H1 (cell line): ENCODE measurements at regions not wholly inside any gene's neighbourhood (a gene's known extent, or its start where the extent isn't known, plus 50 kb on each side); places are given as distances from the start of the nearest gene placed in this dataset.

ENCODE experiments used
- CTCF ChIA-PET: fragments of 300-600 bp; sonication (Branson Sonifier 250); formaldehyde crosslinking; loops from one replicate; lab custom pipeline; 2021; ENCODE audit not compliant: partially characterized antibody; lab: Charles Lee
- POLR2A ChIA-PET: fragments of 300-600 bp; sonication (Branson Sonifier 250); formaldehyde crosslinking; loops from one replicate; lab custom pipeline; 2021; ENCODE audit warnings: inconsistent platforms; ENCODE audit not compliant: partially characterized antibody; lab: Charles Lee
- DNase-seq, 2 experiments: peaks; one replicate each; pipeline versions ENCODE4 v3.0.0 to v3.0.0-alpha.2; 2010 to 2022; ENCODE audit warnings: low spot score in 2 of 2, low read depth in 1 of 2, mixed read lengths in 1 of 2
- FAIRE-seq: peaks from 2 replicates; lab custom pipeline; 2011; peaks lifted over from hg19 to GRCh38; lab: Jason Lieb, UNC
- H2AFZ ChIP-seq: 2 replicates; pipeline ENCODE4 v1.8.1; 2012; ENCODE audit warnings: low read length, inconsistent platforms
- H2AK5ac ChIP-seq: 2 replicates; pipeline ENCODE4 v1.6.1; 2013; ENCODE audit warnings: low read depth, low read length
- H2BK120ac ChIP-seq: replicated peaks from 2 replicates; pipeline ENCODE3; 2013; ENCODE audit warnings: low read depth, low read length, inconsistent platforms
- H2BK12ac ChIP-seq: 2 replicates; pipeline ENCODE4 v1.6.1; 2013; ENCODE audit warnings: low read depth, low read length
- H2BK15ac ChIP-seq: 2 replicates; pipeline ENCODE4 v1.6.1; 2013; ENCODE audit warnings: low read length
- H2BK20ac ChIP-seq: 2 replicates; pipeline ENCODE4 v1.6.1; 2013; ENCODE audit warnings: low read length
- H2BK5ac ChIP-seq: 2 replicates; pipeline ENCODE4 v1.6.1; 2013; ENCODE audit warnings: low read depth, low read length
- H3K14ac ChIP-seq: 2 replicates; pipeline ENCODE4 v1.6.1; 2013; ENCODE audit warnings: inconsistent platforms; ENCODE audit not compliant: insufficient read length
- H3K18ac ChIP-seq: 2 replicates; pipeline ENCODE4 v1.6.1; 2013; ENCODE audit warnings: low read length; ENCODE audit errors: extremely low read depth
- H3K23ac ChIP-seq: 2 replicates; pipeline ENCODE4 v1.6.1; 2013; ENCODE audit warnings: inconsistent platforms; ENCODE audit not compliant: insufficient read length
- H3K23me2 ChIP-seq: 2 replicates; pipeline ENCODE4 v1.6.1; 2013; ENCODE audit warnings: low read depth, low read length
- H3K27ac ChIP-seq: 2 replicates; pipeline ENCODE4 v1.6.1; 2011; ENCODE audit warnings: low read depth, low read length, inconsistent platforms
- H3K27me3 ChIP-seq, 4 experiments: replicated peaks in 1 of 4; 1 replicate in 1 of 4; 2 replicates in 3 of 4; pipeline versions ENCODE4 v1.6.1 to v1.8.1; 2011 to 2013; ENCODE audit warnings: low read length in 3 of 4, mild to moderate bottlenecking in 3 of 4, inconsistent platforms in 2 of 4, mixed read lengths in 2 of 4, moderate library complexity in 1 of 4; ENCODE audit not compliant: control insufficient read depth in 3 of 4, insufficient read depth in 3 of 4; ENCODE audit errors: extremely low read depth in 1 of 4
- H3K36me3 ChIP-seq, 4 experiments: 2 replicates each; pipeline versions ENCODE4 v1.6.1 to v1.8.1; 2011 to 2013; ENCODE audit warnings: mild to moderate bottlenecking in 4 of 4, low read length in 3 of 4, moderate library complexity in 2 of 4, control low read depth in 1 of 4, inconsistent platforms in 1 of 4; ENCODE audit not compliant: insufficient read depth in 4 of 4, control insufficient read depth in 2 of 4
- H3K4ac ChIP-seq: replicated peaks from 2 replicates; pipeline ENCODE3; 2013; ENCODE audit warnings: low read length, low read depth, mixed read lengths, inconsistent platforms; ENCODE audit not compliant: insufficient read length
- H3K4me1 ChIP-seq, 4 experiments: replicated peaks in 1 of 4; 1 replicate in 1 of 4; 2 replicates in 3 of 4; pipeline versions ENCODE4 v1.6.1 to v1.8.1; 2011 to 2013; ENCODE audit warnings: low read length in 3 of 4, inconsistent platforms in 2 of 4, mixed read lengths in 1 of 4; ENCODE audit not compliant: insufficient read depth in 4 of 4, control insufficient read depth in 3 of 4
- H3K4me2 ChIP-seq, 2 experiments: 2 replicates each; pipeline versions ENCODE4 v1.6.1 to v1.8.1; 2011 to 2013; ENCODE audit warnings: low read depth in 2 of 2, low read length in 2 of 2, control low read depth in 1 of 2, inconsistent platforms in 1 of 2, mild to moderate bottlenecking in 1 of 2; ENCODE audit not compliant: insufficient read depth in 1 of 2
- H3K4me3 ChIP-seq, 4 experiments: fragments of 200-600, 300-600 bp in 1 of 4; sonication (generic), shearing (Covaris generic), sonication (Bioruptor Twin) in 1 of 4; 2 replicates each; pipeline versions ENCODE4 v1.5.1 to v1.8.1; 2011 to 2016; ENCODE audit warnings: low read length in 4 of 4, low read depth in 3 of 4, control low read depth in 2 of 4, inconsistent platforms in 2 of 4, mild to moderate bottlenecking in 2 of 4, mixed read lengths in 1 of 4, moderate library complexity in 1 of 4; ENCODE audit not compliant: insufficient read depth in 2 of 4; ENCODE audit errors: extremely low read depth in 1 of 4
- H3K56ac ChIP-seq: replicated peaks from 2 replicates; pipeline ENCODE3; 2013; ENCODE audit warnings: low read depth, mild to moderate bottlenecking, mixed read lengths, low read length, inconsistent platforms; ENCODE audit not compliant: insufficient read length
- H3K79me1 ChIP-seq: 2 replicates; pipeline ENCODE4 v1.6.1; 2013; ENCODE audit warnings: low read depth, low read length, control low read depth
- H3K79me2 ChIP-seq, 2 experiments: 2 replicates each; pipeline versions ENCODE4 v1.6.1 to v1.8.1; 2012 to 2013; ENCODE audit warnings: low read length in 2 of 2, mild to moderate bottlenecking in 2 of 2, inconsistent platforms in 1 of 2; ENCODE audit not compliant: insufficient read depth in 2 of 2, control insufficient read depth in 1 of 2
- H3K9ac ChIP-seq, 4 experiments: replicated peaks in 1 of 4; 1 replicate in 1 of 4; 2 replicates in 3 of 4; pipeline versions ENCODE4 v1.6.1 to v1.8.1; 2011 to 2013; ENCODE audit warnings: low read depth in 3 of 4, low read length in 3 of 4, control low read depth in 2 of 4, mild to moderate bottlenecking in 2 of 4, moderate library complexity in 2 of 4, inconsistent platforms in 1 of 4; ENCODE audit errors: extremely low read depth in 1 of 4
- H3K9me3 ChIP-seq, 2 experiments: 2 replicates each; pipeline versions ENCODE4 v1.6.1 to v1.8.1; 2012 to 2013; ENCODE audit warnings: mild to moderate bottlenecking in 2 of 2, moderate library complexity in 2 of 2, control low read depth in 1 of 2, inconsistent platforms in 1 of 2, low read depth in 1 of 2, low read length in 1 of 2, mixed read lengths in 1 of 2; ENCODE audit not compliant: insufficient read depth in 2 of 2
- H4K20me1 ChIP-seq, 2 experiments: replicated peaks in 1 of 2; 2 replicates each; pipeline versions ENCODE3 to v1.8.1; 2011 to 2013; ENCODE audit warnings: inconsistent platforms in 2 of 2, low read length in 2 of 2, mild to moderate bottlenecking in 1 of 2; ENCODE audit not compliant: insufficient read depth in 2 of 2, control insufficient read depth in 1 of 2
- H4K5ac ChIP-seq: 2 replicates; pipeline ENCODE4 v1.6.1; 2013; ENCODE audit warnings: low read length, low read depth, mixed read lengths, inconsistent platforms; ENCODE audit not compliant: insufficient read length
- H4K8ac ChIP-seq: 2 replicates; pipeline ENCODE4 v1.8.0; 2013; ENCODE audit warnings: mild to moderate bottlenecking, moderate library complexity, low read length, inconsistent platforms; ENCODE audit not compliant: insufficient read depth; ENCODE audit errors: extremely low read depth
- H4K91ac ChIP-seq: replicated peaks from 2 replicates; pipeline ENCODE3; 2013; ENCODE audit warnings: low read length, mixed read lengths, inconsistent platforms; ENCODE audit not compliant: insufficient read length
- ASH2L ChIP-seq: fragments of 200-600, 300-600 bp; sonication (generic); IDR thresholded peaks from one replicate; pipeline ENCODE4 v1.7.1; 2017; ENCODE audit warnings: low read length
- BCL11A ChIP-seq, 2 experiments: IDR thresholded peaks; one replicate each; pipeline ENCODE4 v1.6.1; 2011; ENCODE audit warnings: low read depth in 2 of 2, low read length in 2 of 2, mild to moderate bottlenecking in 2 of 2
- CHD2 ChIP-seq: IDR thresholded peaks from 2 replicates; pipeline ENCODE4 v1.6.1; 2012; ENCODE audit warnings: low read length, improper control_type of control experiment
- EZH2 ChIP-seq: fragments of 200-600 bp; sonication (generic); IDR thresholded peaks from 2 replicates; pipeline ENCODE4 v1.7.1; 2012; ENCODE audit warnings: low read depth, mild to moderate bottlenecking, moderate library complexity, low read length, inconsistent platforms; ENCODE audit not compliant: severe bottlenecking
- GABPA ChIP-seq: IDR thresholded peaks from 2 replicates; pipeline ENCODE4 v1.6.1; 2011; ENCODE audit warnings: mild to moderate bottlenecking, low read length, moderate library complexity, borderline replicate concordance; ENCODE audit not compliant: insufficient read depth
- JUN ChIP-seq: IDR thresholded peaks from 2 replicates; pipeline ENCODE4 v1.6.1; 2011; ENCODE audit warnings: low read depth, mild to moderate bottlenecking, improper control_type of control experiment, low read length
- KDM1A ChIP-seq: fragments of 200-600, 300-600 bp; sonication (generic); IDR thresholded peaks from 2 replicates; pipeline ENCODE4 v1.7.1; 2016; ENCODE audit warnings: mild to moderate bottlenecking, low read length, borderline replicate concordance
- RAD21 ChIP-seq, 2 experiments: IDR thresholded peaks in 1 of 2; conservative IDR thresholded peaks in 1 of 2; 2 replicates each; pipeline ENCODE4 v1.6.1; 2011; ENCODE audit warnings: low read depth in 2 of 2, low read length in 2 of 2, improper control_type of control experiment in 1 of 2, inconsistent platforms in 1 of 2, mild to moderate bottlenecking in 1 of 2, moderate library complexity in 1 of 2
- RFX5 ChIP-seq: IDR thresholded peaks from 2 replicates; pipeline ENCODE4 v1.6.1; 2011; ENCODE audit warnings: low read depth, low read length, improper control_type of control experiment, borderline replicate concordance
- WGBS, 2 experiments: shearing (Covaris generic) in 1 of 2; methylation state at CpG; one replicate each; pipeline versions ENCODE4 v1.1.6 to v1.1.7; 2013 to 2015; ENCODE audit warnings: low lambda C conversion rate in 2 of 2, mixed read lengths in 2 of 2, inconsistent platforms in 1 of 2, low coverage in 1 of 2, missing lambda C conversion rate in 1 of 2; ENCODE audit not compliant: insufficient replicate concordance in 2 of 2, insufficient coverage in 1 of 2, insufficient read length in 1 of 2; ENCODE audit errors: extremely low coverage in 1 of 2, missing lambda C conversion rate in 1 of 2; 5-methylcytosine and 5-hydroxymethylcytosine counted together
- TF ChIP-seq, protein P1 (sequence below), 3 experiments: IDR thresholded peaks; 1 replicate in 2 of 3; 2 replicates in 1 of 3; pipeline versions ENCODE4 v1.5.1 to v1.6.1; 2011; ENCODE audit warnings: low read length in 3 of 3, mild to moderate bottlenecking in 3 of 3, inconsistent platforms in 2 of 3, low read depth in 1 of 3, moderate library complexity in 1 of 3; ENCODE audit not compliant: insufficient read depth in 1 of 3; ENCODE audit errors: control extremely low read depth in 1 of 3
- TF ChIP-seq, protein P2 (sequence below): IDR thresholded peaks from 2 replicates; pipeline ENCODE4 v1.6.1; 2011; ENCODE audit warnings: low read length, improper control_type of control experiment

DNA sequence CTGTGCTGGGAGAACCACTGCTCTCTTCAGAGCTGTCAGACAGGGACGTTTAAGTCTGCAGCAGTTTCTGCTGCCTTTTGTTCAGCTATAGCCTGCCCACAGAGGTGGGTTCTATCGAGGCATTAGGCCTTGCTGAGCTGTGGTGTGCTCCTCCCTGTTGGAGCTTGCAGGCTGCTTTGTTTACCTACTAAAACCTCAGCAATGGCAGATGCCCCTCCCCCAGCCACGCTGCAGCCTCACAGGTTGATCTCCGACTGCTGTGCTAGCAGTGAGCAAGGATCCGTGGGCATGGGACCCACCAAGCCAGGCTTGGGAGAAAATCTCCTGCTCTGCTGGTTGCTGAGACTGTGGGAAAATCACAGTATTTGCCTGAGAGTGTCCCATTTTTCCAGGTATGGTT, 133.8 kb upstream of the UBQLN2 start:
- Histone ChIP-seq H3K4ac (no peak overlapping the region), H3K18ac (no peak overlapping the region), H3K79me1 (no peaks in the 10 kb centered on the region), H4K5ac (no peak overlapping the region), H4K91ac (no peak overlapping the region), H2BK120ac (no peak overlapping the region), H3K14ac (no peak overlapping the region), H4K20me1 (no peaks in the 10 kb centered on the region), H2BK12ac (no peak overlapping the region), H3K23ac (no peak overlapping the region), H2BK5ac (no peak overlapping the region), H3K4me2 (no peak overlapping the region; a peak in 1 of 4 replicates), H3K27ac (no peak overlapping the region), H2BK15ac (no peak overlapping the region), H2AFZ (no peak overlapping the region), H3K36me3 (no peaks in the 10 kb centered on the region), H3K56ac (no peak overlapping the region), H2BK20ac (no peak overlapping the region), H2AK5ac (no peak overlapping the region), H3K9ac (no peak overlapping the region), H3K4me1 (no peaks in the 10 kb centered on the region), H3K27me3 (no peaks in the 10 kb centered on the region), H3K9me3 (no peaks in the 10 kb centered on the region), H4K8ac (no peak overlapping the region), H3K23me2 (no peaks in the 10 kb centered on the region), H3K4me3 (no peak overlapping the region), H3K79me2 (no peaks in the 10 kb centered on the region)
- WGBS, 2 experiments: 63% methylated on average over 1 of the region's 5 CpGs; no CpG with 5 or more reads in 1 of the 2 experiments
- peak in 1 of 2 experiments; percentile 43 for DNase-seq
- ChIA-PET POLR2A (no interaction called here), CTCF (interaction anchor here (1.2 kb wide), 1 partner anchor 135 kb away, joined by 3 read pairs; no protein-coding TSS in a partner anchor)
- no peak for FAIRE-seq
- TF ChIP-seq EZH2: no peak
- TF ChIP-seq, protein P1, sequence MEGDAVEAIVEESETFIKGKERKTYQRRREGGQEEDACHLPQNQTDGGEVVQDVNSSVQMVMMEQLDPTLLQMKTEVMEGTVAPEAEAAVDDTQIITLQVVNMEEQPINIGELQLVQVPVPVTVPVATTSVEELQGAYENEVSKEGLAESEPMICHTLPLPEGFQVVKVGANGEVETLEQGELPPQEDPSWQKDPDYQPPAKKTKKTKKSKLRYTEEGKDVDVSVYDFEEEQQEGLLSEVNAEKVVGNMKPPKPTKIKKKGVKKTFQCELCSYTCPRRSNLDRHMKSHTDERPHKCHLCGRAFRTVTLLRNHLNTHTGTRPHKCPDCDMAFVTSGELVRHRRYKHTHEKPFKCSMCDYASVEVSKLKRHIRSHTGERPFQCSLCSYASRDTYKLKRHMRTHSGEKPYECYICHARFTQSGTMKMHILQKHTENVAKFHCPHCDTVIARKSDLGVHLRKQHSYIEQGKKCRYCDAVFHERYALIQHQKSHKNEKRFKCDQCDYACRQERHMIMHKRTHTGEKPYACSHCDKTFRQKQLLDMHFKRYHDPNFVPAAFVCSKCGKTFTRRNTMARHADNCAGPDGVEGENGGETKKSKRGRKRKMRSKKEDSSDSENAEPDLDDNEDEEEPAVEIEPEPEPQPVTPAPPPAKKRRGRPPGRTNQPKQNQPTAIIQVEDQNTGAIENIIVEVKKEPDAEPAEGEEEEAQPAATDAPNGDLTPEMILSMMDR (IDR thresholded peaks at IDR 0.05; ENCODE audit: control extremely low read depth in 1 of 3, insufficient read depth in 1 of 3, low read depth in 1 of 3, low read length in 3 of 3): no peak
- no peak for TF ChIP-seq RAD21 (IDR thresholded peaks at IDR 0.05 in 1 of 2, conservative IDR thresholded peaks at IDR 0.05 in 1 of 2; ENCODE audit: low read depth in 2 of 2, low read length in 2 of 2)
- TF ChIP-seq CHD2: no peak
- no peak for TF ChIP-seq BCL11A (IDR thresholded peaks at IDR 0.05; ENCODE audit: low read depth in 2 of 2, low read length in 2 of 2)
- TF ChIP-seq JUN: no peak
- no peak for TF ChIP-seq RFX5
- TF ChIP-seq, protein P2, sequence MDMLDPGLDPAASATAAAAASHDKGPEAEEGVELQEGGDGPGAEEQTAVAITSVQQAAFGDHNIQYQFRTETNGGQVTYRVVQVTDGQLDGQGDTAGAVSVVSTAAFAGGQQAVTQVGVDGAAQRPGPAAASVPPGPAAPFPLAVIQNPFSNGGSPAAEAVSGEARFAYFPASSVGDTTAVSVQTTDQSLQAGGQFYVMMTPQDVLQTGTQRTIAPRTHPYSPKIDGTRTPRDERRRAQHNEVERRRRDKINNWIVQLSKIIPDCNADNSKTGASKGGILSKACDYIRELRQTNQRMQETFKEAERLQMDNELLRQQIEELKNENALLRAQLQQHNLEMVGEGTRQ: no peak
- no peak for TF ChIP-seq ASH2L
- TF ChIP-seq KDM1A: no peak
- TF ChIP-seq GABPA: no peak
